Bronchial epithelial cell (primary cell): ENCODE measurements at regions not wholly inside any gene's neighbourhood (a gene's known extent, or its start where the extent isn't known, plus 50 kb on each side); places are given as distances from the start of the nearest gene placed in this dataset.

Source experiments
- DNase-seq: peaks from one replicate; pipeline ENCODE4 v3.0.0-alpha.2; 2010; ENCODE audit warnings: low read depth
- FAIRE-seq: peaks from 2 replicates; lab custom pipeline; 2011; peaks lifted over from hg19 to GRCh38; lab: Jason Lieb, UNC
- H3K27me3 ChIP-seq: 2 replicates; pipeline ENCODE4 v1.5.1; 2011; ENCODE audit warnings: low read length; ENCODE audit not compliant: control insufficient read depth, insufficient read depth
- H3K36me3 ChIP-seq: 2 replicates; pipeline ENCODE4 v1.5.1; 2011; ENCODE audit warnings: low read length; ENCODE audit not compliant: control insufficient read depth, insufficient read depth
- H3K4me3 ChIP-seq: 2 replicates; pipeline ENCODE4 v1.5.1; 2011; ENCODE audit warnings: mild to moderate bottlenecking, low read depth, low read length, control low read depth
- CTCF ChIP-seq: IDR thresholded peaks from 2 replicates; pipeline ENCODE4 v1.5.1; 2011; ENCODE audit warnings: mild to moderate bottlenecking, moderate library complexity, low read length, control low read depth, inconsistent platforms; ENCODE audit not compliant: insufficient read depth, severe bottlenecking

GRCh38 chr17:74004056-74004455 is 199.4 kb upstream of the RPL38 start:
- Histone ChIP-seq H3K27me3 (no peaks in the 10 kb centered on the region), H3K4me3 (no peak overlapping the region), H3K36me3 (no peaks in the 10 kb centered on the region)
- FAIRE-seq (no peak), DNase-seq (no peak)
- no peak for TF ChIP-seq CTCF

GRCh38 chr17:74005790-74006189 is 197.7 kb upstream of the RPL38 start:
- H3K27me3 ChIP-seq, result no peaks in the 10 kb centered on the region
- no peaks in the 10 kb centered on the region for H3K36me3 ChIP-seq
- DNase-seq, result no peak
- H3K4me3 ChIP-seq, result no peak overlapping the region
- TF ChIP-seq CTCF, result no peak
- FAIRE-seq, result no peak

- Histone ChIP-seq H3K4me3 (no peak overlapping the region), H3K27me3 (no peaks in the 10 kb centered on the region), H3K36me3 (no peaks in the 10 kb centered on the region)
- DNase-seq (no peak), FAIRE-seq (no peak)
- TF ChIP-seq CTCF, result no peak
These were observed 197.1 kb upstream of the RPL38 start for GRCh38 chr17:74006371-74006770.

GRCh38 chr17:74008196-74008595 is 195.3 kb upstream of the RPL38 start:
- peak; percentile 7 for TF ChIP-seq CTCF
- H3K36me3 ChIP-seq, result no peaks in the 10 kb centered on the region
- peaks cover 5% of the 10 kb centered on the region for H3K27me3 ChIP-seq
- FAIRE-seq (no peak), DNase-seq (no peak)
- H3K4me3 ChIP-seq, result no peak overlapping the region

GRCh38 chr17:74009056-74009625 is 194.3 kb upstream of the RPL38 start:
- DNase-seq, result no peak
- peaks cover 5% of the 10 kb centered on the region for H3K27me3 ChIP-seq
- H3K36me3 ChIP-seq, result no peaks in the 10 kb centered on the region
- no peak for FAIRE-seq
- no peak for TF ChIP-seq CTCF
- H3K4me3 ChIP-seq, result no peak overlapping the region

- DNase-seq, result no peak
- TF ChIP-seq CTCF, result no peak
- H3K4me3 ChIP-seq, result no peak overlapping the region
- no peaks in the 10 kb centered on the region for H3K36me3 ChIP-seq
- no peak for FAIRE-seq
- peaks cover 5% of the 10 kb centered on the region for H3K27me3 ChIP-seq
These were observed 192.6 kb upstream of the RPL38 start for GRCh38 chr17:74010903-74011302.
